Panc1 (cell line): ENCODE measurements at regions not wholly inside any gene's neighbourhood (a gene's known extent, or its start where the extent isn't known, plus 50 kb on each side); places are given as distances from the start of the nearest gene placed in this dataset.

Experiments used
- ATAC-seq: fragments of 200-7000 bp; cut with Tn5 transposase; 2 replicates; pipeline ENCODE4 v1.9.1; 2020; ENCODE audit warnings: mild to moderate bottlenecking, moderate library complexity
- BruUV-seq: library from RNA; stranded (reverse); fragments of 400-500 nt; replicated peaks from 2 replicates; lab custom pipeline; 2021; lab: Mats Ljungman, UMichigan
- CTCF ChIA-PET: fragments of 300-600 bp; sonication (Branson Sonifier 250); formaldehyde crosslinking; loops from one replicate; lab custom pipeline; 2022; ENCODE audit warnings: antibody characterized with exemption; lab: Charles Lee
- POLR2A ChIA-PET: fragments of 300-600 bp; sonication (Branson Sonifier 250); formaldehyde crosslinking; loops from one replicate; lab custom pipeline; 2022; ENCODE audit warnings: antibody characterized with exemption; lab: Charles Lee
- DNase-seq: peaks from one replicate; pipeline ENCODE4 v3.0.0-alpha.2; 2010; ENCODE audit warnings: low read depth, low spot score
- H3K27ac ChIP-seq: 2 replicates; pipeline ENCODE4 v1.5.1; 2011; ENCODE audit warnings: mild to moderate bottlenecking, low read length, inconsistent platforms
- H3K27me3 ChIP-seq: fragments of 200-500 bp; sonication (Bioruptor generic); 2 replicates; pipeline ENCODE4 v1.6.0; 2014; ENCODE audit warnings: low read length, inconsistent platforms; ENCODE audit not compliant: control insufficient read depth, insufficient read depth
- H3K36me3 ChIP-seq: fragments of 200-500 bp; sonication (Bioruptor generic); 2 replicates; pipeline ENCODE4 v1.5.1; 2014; ENCODE audit warnings: inconsistent platforms, mild to moderate bottlenecking, low read length, moderate library complexity; ENCODE audit not compliant: control insufficient read depth, insufficient read depth
- H3K4me1 ChIP-seq: 2 replicates; pipeline ENCODE4 v1.5.1; 2011; ENCODE audit warnings: inconsistent platforms, mild to moderate bottlenecking, low read length, moderate library complexity; ENCODE audit not compliant: control insufficient read depth, insufficient read depth
- H3K4me3 ChIP-seq, 2 experiments: 2 replicates each; pipeline ENCODE4 v1.5.1; 2011 to 2012; ENCODE audit warnings: low read depth in 2 of 2, low read length in 2 of 2, mild to moderate bottlenecking in 2 of 2, inconsistent platforms in 1 of 2, moderate library complexity in 1 of 2
- H3K9me3 ChIP-seq: fragments of 200-500 bp; sonication (Bioruptor generic); 2 replicates; pipeline ENCODE4 v1.5.1; 2014; ENCODE audit warnings: low read depth, mild to moderate bottlenecking, inconsistent platforms, low read length, moderate library complexity; ENCODE audit not compliant: control insufficient read depth, insufficient read depth
- POLR2AphosphoS5 ChIP-seq: IDR thresholded peaks from 2 replicates; pipeline ENCODE4 v1.6.1; 2012; ENCODE audit warnings: mild to moderate bottlenecking, low read depth, low read length, moderate library complexity
- SIN3A ChIP-seq: IDR thresholded peaks from 2 replicates; pipeline ENCODE4 v1.6.1; 2012; ENCODE audit warnings: low read depth, mild to moderate bottlenecking, low read length, moderate library complexity, borderline replicate concordance; ENCODE audit not compliant: insufficient read depth
- TCF7L2 ChIP-seq: IDR thresholded peaks from 2 replicates; pipeline ENCODE4 v1.6.1; 2011; ENCODE audit warnings: mild to moderate bottlenecking, low read depth, low read length, inconsistent platforms
- in situ Hi-C: cut with HindIII; loops from 2 replicates; pipeline ENCODE4 v1.10.0; 2016; ENCODE audit warnings: low sequenced_read_pairs, low pct_unique_long_range_greater_than_20kb
- intact Hi-C: fragments of 100-400 bp; cut with micrococcal nuclease; formaldehyde crosslinking; loops from one replicate; pipeline ENCODE4 v1.10.0; 2022; ENCODE audit not compliant: unreplicated experiment
- TF ChIP-seq, protein P1 (sequence below): fragments of 450-650 bp; IDR thresholded peaks from 2 replicates; pipeline ENCODE4 v1.5.1; 2017; ENCODE audit warnings: mild to moderate bottlenecking
- TF ChIP-seq, protein P2 (sequence below), 2 experiments: IDR thresholded peaks; 2 replicates each; pipeline ENCODE4 v1.6.1; 2011 to 2012; ENCODE audit warnings: low read depth in 2 of 2, control low read depth in 1 of 2, low read length in 1 of 2, mild to moderate bottlenecking in 1 of 2, moderate library complexity in 1 of 2; ENCODE audit not compliant: insufficient read depth in 1 of 2

DNA sequence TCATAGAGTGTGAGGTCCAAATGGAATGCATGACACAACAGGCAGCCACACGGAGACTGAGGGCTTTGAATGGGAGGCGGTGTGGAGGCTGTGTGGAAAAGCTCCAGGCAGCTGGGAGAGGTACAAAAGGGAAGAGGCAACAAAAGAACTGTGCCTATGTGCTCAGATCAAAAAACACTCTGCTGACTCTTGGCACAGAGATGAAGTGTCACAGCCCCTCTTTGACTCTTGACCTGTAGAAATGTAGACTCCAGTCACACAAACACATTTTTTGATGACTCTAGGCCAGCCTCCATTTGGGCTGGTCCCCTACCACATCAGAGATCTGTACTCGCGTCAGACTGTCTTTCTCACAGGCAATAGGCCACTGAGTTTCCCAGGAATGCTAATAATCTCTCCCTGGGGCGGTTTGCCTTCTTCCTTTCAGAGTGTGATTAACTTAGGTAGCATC lies 456.0 kb downstream of the TUSC7 start:
- CTCF ChIA-PET: no interaction called here

DNA sequence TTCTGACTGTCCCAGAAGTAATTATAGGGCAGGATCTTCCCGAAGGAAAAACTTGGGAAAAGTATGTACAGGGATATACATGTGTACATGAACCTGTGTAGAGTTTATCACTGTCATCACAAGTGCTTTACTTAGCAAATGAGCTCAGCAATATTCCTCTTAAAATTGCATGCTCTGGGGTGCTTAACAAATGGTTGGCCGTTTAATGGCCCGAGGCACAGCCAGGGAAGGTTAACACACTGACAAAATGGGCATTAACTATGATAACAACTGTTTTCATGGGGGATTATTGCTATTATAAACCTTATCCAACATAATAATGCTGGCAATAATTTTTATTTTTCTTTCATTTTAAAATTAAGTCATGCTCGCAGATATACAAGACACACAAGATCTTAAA lies 459.3 kb downstream of the TUSC7 start:
- Histone ChIP-seq H3K4me3 (no peak overlapping the region), H3K27ac (no peak overlapping the region), H3K27me3 (no peaks in the 10 kb centered on the region), H3K36me3 (no peaks in the 10 kb centered on the region), H3K4me1 (no peaks in the 10 kb centered on the region), H3K9me3 (no peaks in the 10 kb centered on the region)
- ChIA-PET CTCF (no interaction called here), POLR2A (no interaction called here)
- BruUV-seq: no TSS peak
- DNase-seq (no peak), ATAC-seq (no peak)
- intact Hi-C loops (no loop called here), in situ Hi-C loops (no loop called here)
- TF ChIP-seq POLR2AphosphoS5 (no peak), SIN3A (no peak), TCF7L2 (no peak)
- TF ChIP-seq, protein P1, sequence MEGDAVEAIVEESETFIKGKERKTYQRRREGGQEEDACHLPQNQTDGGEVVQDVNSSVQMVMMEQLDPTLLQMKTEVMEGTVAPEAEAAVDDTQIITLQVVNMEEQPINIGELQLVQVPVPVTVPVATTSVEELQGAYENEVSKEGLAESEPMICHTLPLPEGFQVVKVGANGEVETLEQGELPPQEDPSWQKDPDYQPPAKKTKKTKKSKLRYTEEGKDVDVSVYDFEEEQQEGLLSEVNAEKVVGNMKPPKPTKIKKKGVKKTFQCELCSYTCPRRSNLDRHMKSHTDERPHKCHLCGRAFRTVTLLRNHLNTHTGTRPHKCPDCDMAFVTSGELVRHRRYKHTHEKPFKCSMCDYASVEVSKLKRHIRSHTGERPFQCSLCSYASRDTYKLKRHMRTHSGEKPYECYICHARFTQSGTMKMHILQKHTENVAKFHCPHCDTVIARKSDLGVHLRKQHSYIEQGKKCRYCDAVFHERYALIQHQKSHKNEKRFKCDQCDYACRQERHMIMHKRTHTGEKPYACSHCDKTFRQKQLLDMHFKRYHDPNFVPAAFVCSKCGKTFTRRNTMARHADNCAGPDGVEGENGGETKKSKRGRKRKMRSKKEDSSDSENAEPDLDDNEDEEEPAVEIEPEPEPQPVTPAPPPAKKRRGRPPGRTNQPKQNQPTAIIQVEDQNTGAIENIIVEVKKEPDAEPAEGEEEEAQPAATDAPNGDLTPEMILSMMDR: no peak
- TF ChIP-seq, protein P2, sequence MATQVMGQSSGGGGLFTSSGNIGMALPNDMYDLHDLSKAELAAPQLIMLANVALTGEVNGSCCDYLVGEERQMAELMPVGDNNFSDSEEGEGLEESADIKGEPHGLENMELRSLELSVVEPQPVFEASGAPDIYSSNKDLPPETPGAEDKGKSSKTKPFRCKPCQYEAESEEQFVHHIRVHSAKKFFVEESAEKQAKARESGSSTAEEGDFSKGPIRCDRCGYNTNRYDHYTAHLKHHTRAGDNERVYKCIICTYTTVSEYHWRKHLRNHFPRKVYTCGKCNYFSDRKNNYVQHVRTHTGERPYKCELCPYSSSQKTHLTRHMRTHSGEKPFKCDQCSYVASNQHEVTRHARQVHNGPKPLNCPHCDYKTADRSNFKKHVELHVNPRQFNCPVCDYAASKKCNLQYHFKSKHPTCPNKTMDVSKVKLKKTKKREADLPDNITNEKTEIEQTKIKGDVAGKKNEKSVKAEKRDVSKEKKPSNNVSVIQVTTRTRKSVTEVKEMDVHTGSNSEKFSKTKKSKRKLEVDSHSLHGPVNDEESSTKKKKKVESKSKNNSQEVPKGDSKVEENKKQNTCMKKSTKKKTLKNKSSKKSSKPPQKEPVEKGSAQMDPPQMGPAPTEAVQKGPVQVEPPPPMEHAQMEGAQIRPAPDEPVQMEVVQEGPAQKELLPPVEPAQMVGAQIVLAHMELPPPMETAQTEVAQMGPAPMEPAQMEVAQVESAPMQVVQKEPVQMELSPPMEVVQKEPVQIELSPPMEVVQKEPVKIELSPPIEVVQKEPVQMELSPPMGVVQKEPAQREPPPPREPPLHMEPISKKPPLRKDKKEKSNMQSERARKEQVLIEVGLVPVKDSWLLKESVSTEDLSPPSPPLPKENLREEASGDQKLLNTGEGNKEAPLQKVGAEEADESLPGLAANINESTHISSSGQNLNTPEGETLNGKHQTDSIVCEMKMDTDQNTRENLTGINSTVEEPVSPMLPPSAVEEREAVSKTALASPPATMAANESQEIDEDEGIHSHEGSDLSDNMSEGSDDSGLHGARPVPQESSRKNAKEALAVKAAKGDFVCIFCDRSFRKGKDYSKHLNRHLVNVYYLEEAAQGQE (IDR thresholded peaks at IDR 0.05; ENCODE audit: insufficient read depth in 1 of 2, low read depth in 2 of 2, low read length in 1 of 2): no peak

More for the DNA sequence above, 456.0 kb downstream of the TUSC7 start:
- intact Hi-C loops (no loop called here), in situ Hi-C loops (no loop called here)
- Histone ChIP-seq H3K9me3 (no peaks in the 10 kb centered on the region), H3K4me3 (no peak overlapping the region), H3K4me1 (no peaks in the 10 kb centered on the region), H3K27ac (no peak overlapping the region), H3K36me3 (no peaks in the 10 kb centered on the region), H3K27me3 (no peaks in the 10 kb centered on the region)
- no peak for DNase-seq
- BruUV-seq: no TSS peak
- POLR2A ChIA-PET: no interaction called here
- no peak for ATAC-seq
- TF ChIP-seq, protein P2 (IDR thresholded peaks at IDR 0.05; ENCODE audit: insufficient read depth in 1 of 2, low read depth in 2 of 2, low read length in 1 of 2): no peak
- TF ChIP-seq, protein P1: no peak
- TF ChIP-seq SIN3A: no peak
- no peak for TF ChIP-seq POLR2AphosphoS5
- no peak for TF ChIP-seq TCF7L2
